HepG2 (cell line): ENCODE measurements at regions not wholly inside any gene's neighbourhood (a gene's known extent, or its start where the extent isn't known, plus 50 kb on each side); places are given as distances from the start of the nearest gene placed in this dataset.

Source experiments
- ARNTL ChIP-seq: sonication (generic); formaldehyde crosslinking; IDR thresholded peaks from 2 replicates; pipeline ENCODE4 v1.4.0; 2020; ENCODE audit warnings: mild to moderate bottlenecking, missing genetic modification reagents
- BRD4 ChIP-seq: sonication (generic); formaldehyde crosslinking; IDR thresholded peaks from 2 replicates; pipeline ENCODE4 v1.4.0; 2020; ENCODE audit warnings: missing genetic modification reagents
- MYC ChIP-seq: sonication (generic); formaldehyde crosslinking; IDR thresholded peaks from 2 replicates; pipeline ENCODE4 v1.9.0; 2021; ENCODE audit warnings: missing genetic modification reagents, borderline replicate concordance
- PAWR ChIP-seq: sonication (generic); formaldehyde crosslinking; IDR thresholded peaks from 2 replicates; pipeline ENCODE4 v1.4.0; 2020; ENCODE audit warnings: missing genetic modification reagents, mild to moderate bottlenecking, borderline replicate concordance
- POLR2A ChIP-seq, 2 experiments: IDR thresholded peaks; 2 replicates each; pipeline ENCODE4 v1.6.1; 2011; ENCODE audit warnings: low read depth in 2 of 2, low read length in 2 of 2, mild to moderate bottlenecking in 1 of 2, moderate library complexity in 1 of 2; ENCODE audit not compliant: insufficient read depth in 1 of 2
- PRDM15 ChIP-seq: sonication (generic); formaldehyde crosslinking; IDR thresholded peaks from 2 replicates; pipeline ENCODE4 v1.4.0; 2020; ENCODE audit warnings: missing genetic modification reagents
- THYN1 ChIP-seq: sonication (generic); formaldehyde crosslinking; IDR thresholded peaks from 2 replicates; pipeline ENCODE4 v1.8.1; 2023; ENCODE audit warnings: low read depth, mild to moderate bottlenecking, moderate library complexity, missing genetic modification reagents, borderline replicate concordance
- ZBTB3 ChIP-seq: sonication (generic); formaldehyde crosslinking; IDR thresholded peaks from 2 replicates; pipeline ENCODE4 v1.4.0; 2020; ENCODE audit warnings: low read depth, mild to moderate bottlenecking, moderate library complexity, missing genetic modification reagents, borderline replicate concordance
- ZNF276 ChIP-seq: sonication (generic); formaldehyde crosslinking; IDR thresholded peaks from 2 replicates; pipeline ENCODE4 v1.4.0; 2020; ENCODE audit warnings: mild to moderate bottlenecking, low read depth, missing genetic modification reagents
- ZNF510 ChIP-seq: sonication (generic); formaldehyde crosslinking; IDR thresholded peaks from 2 replicates; pipeline ENCODE4 v1.4.0; 2020; ENCODE audit warnings: low read depth, mild to moderate bottlenecking, missing genetic modification reagents
- ZNF556 ChIP-seq: sonication (generic); formaldehyde crosslinking; IDR thresholded peaks from 2 replicates; pipeline ENCODE4 v1.4.0; 2020; ENCODE audit warnings: mild to moderate bottlenecking, missing genetic modification reagents, borderline replicate concordance
- ZNF577 ChIP-seq: sonication (generic); formaldehyde crosslinking; IDR thresholded peaks from 2 replicates; pipeline ENCODE4 v1.4.0; 2020; ENCODE audit warnings: mild to moderate bottlenecking, low read depth, missing genetic modification reagents, borderline replicate concordance
- ZNF691 ChIP-seq: sonication (generic); formaldehyde crosslinking; IDR thresholded peaks from 2 replicates; pipeline ENCODE4 v1.4.0; 2020; ENCODE audit warnings: missing genetic modification reagents, low read depth, mild to moderate bottlenecking, borderline replicate concordance
- ZNF747 ChIP-seq: sonication (generic); formaldehyde crosslinking; IDR thresholded peaks from 2 replicates; pipeline ENCODE4 v1.8.1; 2023; ENCODE audit warnings: missing genetic modification reagents, mild to moderate bottlenecking, borderline replicate concordance
- ZSCAN12 ChIP-seq: sonication (generic); formaldehyde crosslinking; IDR thresholded peaks from 2 replicates; pipeline ENCODE4 v1.9.0; 2021; ENCODE audit warnings: mild to moderate bottlenecking, missing genetic modification reagents
- ZZZ3 ChIP-seq: sonication (generic); formaldehyde crosslinking; IDR thresholded peaks from 2 replicates; pipeline ENCODE4 v1.4.0; 2020; ENCODE audit warnings: missing genetic modification reagents, mild to moderate bottlenecking, borderline replicate concordance
- TF ChIP-seq, protein P1 (sequence below): sonication (generic); formaldehyde crosslinking; IDR thresholded peaks from 2 replicates; pipeline ENCODE4 v1.4.0; 2020; ENCODE audit warnings: missing genetic modification reagents

GRCh38 chr20:53652859-53653517 is 59.3 kb upstream of the ZNF217 start (continued):
- TF ChIP-seq ZNF276 (CRISPR knock-in tag) = no peak
- TF ChIP-seq ZSCAN12 (CRISPR knock-in tag) = no peak
- TF ChIP-seq POLR2A (IDR thresholded peaks at IDR 0.05; ENCODE audit: insufficient read depth in 1 of 2, low read depth in 2 of 2, low read length in 2 of 2) = peak in 1 of 2 experiments; percentile 2; a peak in 1 of 4 replicates
- TF ChIP-seq BRD4 (CRISPR knock-in tag) = 0 out of 2 replicates have a peak, but pooled peaks have one; percentile 52
- no peak for TF ChIP-seq ZNF691 (CRISPR knock-in tag)
- TF ChIP-seq THYN1 = no peak
- TF ChIP-seq ARNTL (CRISPR knock-in tag) = peak; percentile 52; the same call in 1 of the 2 replicates
- TF ChIP-seq ZBTB3 (CRISPR knock-in tag) = peak; percentile 60; the same call in 1 of the 2 replicates
- TF ChIP-seq ZNF577 (CRISPR knock-in tag) = no peak
- 0 out of 2 replicates have a peak, but pooled peaks have one; percentile 31 for TF ChIP-seq ZNF510 (CRISPR knock-in tag)
- TF ChIP-seq, protein P1, sequence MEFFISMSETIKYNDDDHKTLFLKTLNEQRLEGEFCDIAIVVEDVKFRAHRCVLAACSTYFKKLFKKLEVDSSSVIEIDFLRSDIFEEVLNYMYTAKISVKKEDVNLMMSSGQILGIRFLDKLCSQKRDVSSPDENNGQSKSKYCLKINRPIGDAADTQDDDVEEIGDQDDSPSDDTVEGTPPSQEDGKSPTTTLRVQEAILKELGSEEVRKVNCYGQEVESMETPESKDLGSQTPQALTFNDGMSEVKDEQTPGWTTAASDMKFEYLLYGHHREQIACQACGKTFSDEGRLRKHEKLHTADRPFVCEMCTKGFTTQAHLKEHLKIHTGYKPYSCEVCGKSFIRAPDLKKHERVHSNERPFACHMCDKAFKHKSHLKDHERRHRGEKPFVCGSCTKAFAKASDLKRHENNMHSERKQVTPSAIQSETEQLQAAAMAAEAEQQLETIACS (CRISPR knock-in tag) = 0 out of 2 replicates have a peak, but pooled peaks have one; percentile 8
- TF ChIP-seq ZNF556 (CRISPR knock-in tag) = 0 out of 2 replicates have a peak, but pooled peaks have one; percentile 52
- no peak for TF ChIP-seq MYC (CRISPR knock-in tag)
- TF ChIP-seq ZNF747 = 0 out of 2 replicates have a peak, but pooled peaks have one; percentile 12
- 0 out of 2 replicates have a peak, but pooled peaks have one; percentile 71 for TF ChIP-seq PAWR (CRISPR knock-in tag)
- TF ChIP-seq ZZZ3 (CRISPR knock-in tag) = 0 out of 2 replicates have a peak, but pooled peaks have one; percentile 31
- TF ChIP-seq PRDM15 (CRISPR knock-in tag) = 0 out of 2 replicates have a peak, but pooled peaks have one; percentile 36
